GM13976 (cell line): ENCODE measurements at regions not wholly inside any gene's neighbourhood (a gene's known extent, or its start where the extent isn't known, plus 50 kb on each side); places are given as distances from the start of the nearest gene placed in this dataset.

Experiments
- DNase-seq: peaks from one replicate; pipeline ENCODE4 v3.0.0; 2012; ENCODE audit warnings: low spot score
- CTCF ChIP-seq: IDR thresholded peaks from 2 replicates; pipeline ENCODE4 v1.5.1; 2012; ENCODE audit warnings: borderline replicate concordance, mild to moderate bottlenecking; ENCODE audit not compliant: insufficient read depth; ENCODE audit errors: extremely low read depth, missing control alignments, control extremely low read depth
- in situ Hi-C: fragments of 300-500 bp; cut with MboI; formaldehyde crosslinking; loops from one replicate; pipeline ENCODE4 v1.12.0; 2022; ENCODE audit warnings: low sequenced_read_pairs, mixed read lengths, inconsistent platforms; ENCODE audit not compliant: unreplicated experiment

DNA sequence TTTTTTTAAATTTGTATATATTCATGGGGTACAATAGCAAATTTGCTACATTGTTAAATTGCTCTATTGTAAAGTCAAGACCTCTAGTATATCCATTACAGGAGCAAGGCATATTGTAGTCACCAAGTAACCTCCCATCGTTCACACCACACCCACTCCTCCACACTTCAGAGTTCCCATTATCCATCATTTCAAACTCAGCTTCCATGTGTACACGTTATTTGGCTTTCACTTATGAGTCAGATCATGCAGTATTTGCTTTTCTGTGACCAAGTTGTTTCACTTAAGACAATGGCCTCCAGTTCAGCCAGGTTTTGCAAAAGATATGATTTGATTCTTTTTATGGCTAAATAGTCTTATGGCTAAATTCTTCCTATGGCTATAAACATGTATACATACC is 2614.2 kb downstream of the PCDH7 start:
- in situ Hi-C loops, result no loop called here
- DNase-seq, result no peak
- TF ChIP-seq CTCF, result no peak

DNA sequence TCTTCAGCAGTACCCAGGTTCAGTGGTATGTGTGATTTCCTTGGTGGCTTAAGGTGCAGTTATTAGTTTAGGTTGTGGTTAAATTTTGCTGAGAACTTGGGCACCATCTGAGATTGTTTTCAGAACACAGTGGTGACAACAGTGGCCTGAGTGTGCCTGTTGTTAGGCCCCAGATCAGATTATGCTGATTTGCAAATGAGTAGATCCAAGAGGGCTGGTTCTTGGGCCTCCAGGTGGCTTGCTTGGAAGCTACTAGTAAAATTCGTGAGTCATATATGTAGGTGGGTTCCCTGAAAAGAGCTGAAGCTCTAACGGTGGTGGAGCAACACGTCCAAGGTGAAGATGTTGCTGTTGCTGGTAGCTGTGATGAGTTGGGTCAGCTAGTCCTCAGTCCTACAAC is 2619.6 kb downstream of the PCDH7 start:
- no peak for TF ChIP-seq CTCF
- in situ Hi-C loops, result no loop called here

GRCh38 chr4:33340168-33340567 is 2620.0 kb downstream of the PCDH7 start:
- TF ChIP-seq CTCF, result no peak
- in situ Hi-C loops, result no loop called here
- no peak for DNase-seq

More for the DNA sequence above, 2619.6 kb downstream of the PCDH7 start:
- no peak for DNase-seq

- in situ Hi-C loops, result no loop called here
- DNase-seq, result no peak
- no peak for TF ChIP-seq CTCF
These were observed 2629.2 kb downstream of the PCDH7 start for GRCh38 chr4:33349376-33349775.

- no peak for DNase-seq
- in situ Hi-C loops, result no loop called here
- no peak for TF ChIP-seq CTCF
These were observed 2637.0 kb downstream of the PCDH7 start for GRCh38 chr4:33357121-33357520.

GRCh38 chr4:33369446-33369845 is 2649.3 kb downstream of the PCDH7 start:
- TF ChIP-seq CTCF, result no peak
- no peak for DNase-seq
- in situ Hi-C loops, result no loop called here

- TF ChIP-seq CTCF, result no peak
- in situ Hi-C loops, result no loop called here
- DNase-seq, result no peak
These were observed 2661.6 kb downstream of the PCDH7 start for GRCh38 chr4:33381816-33382215.
